GM19328 (cell line): ENCODE measurements at regions not wholly inside any gene's neighbourhood (a gene's known extent, or its start where the extent isn't known, plus 50 kb on each side); places are given as distances from the start of the nearest gene placed in this dataset.
A peak's percentile ranks its signal among the peaks of the same experiment; 100 is the strongest.

ENCODE experiments used
- ATAC-seq: cut with Tn5 transposase; IDR thresholded peaks from one replicate; pipeline ENCODE4 v1.9.1; 2021; ENCODE audit warnings: mild to moderate bottlenecking, moderate library complexity; ENCODE audit not compliant: unreplicated experiment

DNA sequence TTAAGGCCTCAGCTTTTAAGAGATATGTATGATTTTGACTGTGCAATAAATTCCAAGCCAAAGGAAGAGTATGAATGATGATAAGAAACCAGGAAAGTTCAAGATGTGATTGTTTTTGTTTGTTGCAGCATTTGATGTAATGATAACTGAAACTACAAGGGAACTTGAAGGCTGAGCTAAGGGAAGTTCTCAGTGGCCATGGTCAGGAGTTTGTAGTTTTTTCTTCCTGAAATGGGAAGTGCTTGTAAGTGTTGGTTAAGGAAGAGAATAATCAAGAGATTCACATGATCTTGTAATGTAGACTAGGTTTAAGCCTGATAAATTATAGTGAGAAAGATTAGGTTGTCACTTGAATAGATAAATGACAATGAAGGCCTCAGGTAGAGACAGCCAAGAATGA is 53.4 kb downstream of the PTCHD4 start:
- ATAC-seq = no peak

GRCh38 chr6:48048451-48049146 is 62.4 kb downstream of the PTCHD4 start:
- ATAC-seq = no peak

GRCh38 chr6:48041894-48042293 is 69.1 kb downstream of the PTCHD4 start:
- ATAC-seq = no peak

DNA sequence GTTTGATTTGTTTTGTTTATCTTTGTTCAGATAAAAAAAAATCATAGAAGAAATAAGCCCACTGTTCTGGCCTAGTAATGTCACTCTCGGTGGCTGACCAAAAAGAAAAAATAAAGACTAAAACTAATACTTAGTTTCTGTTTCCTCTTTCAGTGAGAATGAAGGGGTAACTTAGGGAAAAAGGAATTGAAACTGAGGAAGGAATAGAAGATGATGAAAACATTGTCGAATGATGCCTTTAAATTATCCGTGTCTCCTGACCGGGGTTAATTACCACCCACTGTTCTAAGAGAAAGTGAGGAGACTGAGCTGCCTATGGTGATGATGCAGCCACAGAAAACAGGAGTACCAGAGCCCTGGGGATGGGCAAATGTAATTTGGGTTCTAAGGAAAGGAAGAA is 73.1 kb downstream of the PTCHD4 start:
- ATAC-seq = peak; percentile 56

DNA sequence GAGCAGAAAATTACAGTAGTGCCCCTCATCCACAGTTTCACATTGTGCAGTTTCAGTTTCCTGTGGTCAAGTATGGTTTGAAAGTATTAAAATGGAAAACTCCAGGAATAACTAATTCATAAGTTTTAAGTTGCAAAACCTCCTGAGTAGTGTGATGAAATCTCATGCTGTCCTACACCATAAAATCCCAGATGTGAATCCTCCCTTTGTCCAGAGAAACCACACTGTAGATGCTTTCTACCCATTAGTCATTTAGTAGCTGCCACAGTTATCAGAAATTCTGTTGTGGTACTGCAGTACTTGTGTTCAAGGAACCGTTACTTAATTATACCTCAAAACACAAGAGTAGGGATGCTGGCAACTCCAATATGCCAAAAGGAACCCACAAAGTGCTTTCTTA is 74.7 kb downstream of the PTCHD4 start:
- ATAC-seq = no peak

GRCh38 chr6:48032151-48032550 is 78.8 kb downstream of the PTCHD4 start:
- no peak for ATAC-seq

DNA sequence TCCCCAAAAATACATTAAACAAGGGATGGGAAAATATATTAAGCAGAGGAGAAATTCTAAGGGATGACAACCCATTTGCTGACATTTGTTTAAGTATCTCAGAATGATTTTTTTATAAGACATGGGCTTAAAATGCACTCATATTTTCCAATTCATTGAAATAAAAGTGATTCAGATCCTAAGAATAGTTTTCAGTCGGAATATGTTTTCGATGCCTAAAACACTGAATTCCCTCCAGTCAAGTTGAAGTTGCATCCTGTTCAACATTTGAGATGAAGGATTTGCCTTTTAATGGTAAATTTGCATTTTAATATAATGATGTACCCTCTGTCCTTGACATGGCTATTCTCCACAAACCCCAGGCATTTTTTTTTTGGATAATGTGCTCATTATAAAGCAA is 79.3 kb downstream of the PTCHD4 start:
- ATAC-seq = no peak

DNA sequence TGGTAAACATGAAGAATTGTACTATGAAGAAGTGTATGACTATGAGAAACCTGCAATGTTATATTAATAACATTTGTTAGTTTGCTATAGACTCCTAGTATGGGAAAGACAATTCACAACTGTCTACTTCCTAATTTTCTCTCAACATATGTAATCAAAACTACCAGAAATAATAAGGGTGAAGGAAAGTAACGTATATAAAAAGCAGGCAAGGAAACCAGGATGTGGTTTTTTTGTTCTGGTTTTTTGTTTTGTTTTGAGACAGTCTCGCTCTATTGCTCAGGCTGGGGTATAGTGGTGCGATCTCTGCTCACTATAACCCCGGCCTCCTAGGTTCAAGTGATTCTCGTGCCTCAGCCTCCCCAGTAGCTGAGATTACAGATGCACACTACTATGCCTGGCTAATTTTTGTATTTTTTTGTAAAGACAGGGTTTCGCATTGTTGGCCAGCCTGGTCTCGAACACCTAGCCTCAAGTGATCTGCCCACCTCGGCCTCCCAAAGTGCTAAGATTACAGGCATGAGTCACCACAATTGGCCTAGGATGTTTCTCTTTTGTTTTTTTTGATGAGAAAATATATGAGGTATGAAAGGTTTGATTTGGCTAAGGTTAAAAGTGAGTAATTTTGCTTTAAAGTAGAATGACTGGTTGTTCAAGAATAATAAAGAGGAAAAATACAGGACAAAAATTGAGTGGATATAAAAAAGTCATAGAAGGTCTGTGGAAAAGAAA is 83.1 kb downstream of the PTCHD4 start:
- no peak for ATAC-seq

DNA sequence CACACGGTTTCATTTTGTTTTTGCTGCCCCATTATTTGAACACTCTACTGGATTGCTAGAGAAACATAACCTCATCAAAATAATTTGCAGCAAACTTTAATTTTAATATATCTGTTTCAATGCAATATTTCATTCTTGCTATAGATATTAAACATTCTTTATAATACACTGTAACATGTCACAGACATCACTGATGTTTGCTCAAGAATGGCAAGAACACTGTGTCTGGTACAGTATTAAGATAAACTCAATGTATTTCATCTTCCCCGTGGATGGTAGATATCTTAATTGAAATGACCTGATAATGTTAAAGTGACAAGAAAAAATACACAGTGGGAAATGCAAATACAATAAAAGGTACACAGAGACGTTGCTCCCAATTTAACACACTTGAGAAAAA is 86.0 kb downstream of the PTCHD4 start:
- no peak for ATAC-seq

GRCh38 chr6:48021904-48022303 is 89.1 kb downstream of the PTCHD4 start:
- no peak for ATAC-seq

DNA sequence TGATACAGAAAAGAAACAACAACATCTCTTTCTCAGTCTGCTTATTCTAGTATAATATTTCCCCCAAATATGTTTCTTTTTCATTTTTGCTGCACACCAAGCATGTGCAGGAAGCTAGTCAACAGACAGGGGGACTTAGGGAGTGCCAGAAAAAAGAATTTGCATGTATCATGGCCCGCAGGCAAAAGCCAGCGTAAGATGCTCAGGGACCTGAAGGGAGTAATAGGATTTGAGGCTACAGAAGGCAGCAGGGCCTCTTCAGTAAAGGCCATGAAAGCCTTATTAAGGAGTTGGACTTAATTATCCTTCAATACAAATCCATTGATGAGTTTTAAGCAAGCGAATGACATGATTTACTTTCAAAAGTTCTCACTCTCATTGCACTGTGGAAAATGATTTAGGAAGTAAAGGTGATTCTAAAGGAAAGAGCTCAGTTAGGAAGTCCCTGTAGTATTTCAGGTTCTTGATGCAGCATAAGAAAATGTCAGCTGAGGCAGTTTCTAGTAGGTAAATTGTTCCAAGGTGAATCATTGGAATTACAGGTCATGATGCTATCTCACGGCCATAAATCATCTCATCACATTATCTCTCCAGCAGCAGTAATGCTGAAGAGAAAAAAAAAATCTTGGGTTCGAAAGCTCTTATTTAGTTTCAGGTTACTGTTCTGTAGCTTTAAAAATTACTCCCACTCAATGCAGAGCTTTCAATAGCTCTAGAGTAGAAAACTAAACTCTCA is 94.8 kb downstream of the PTCHD4 start:
- ATAC-seq = no peak

DNA sequence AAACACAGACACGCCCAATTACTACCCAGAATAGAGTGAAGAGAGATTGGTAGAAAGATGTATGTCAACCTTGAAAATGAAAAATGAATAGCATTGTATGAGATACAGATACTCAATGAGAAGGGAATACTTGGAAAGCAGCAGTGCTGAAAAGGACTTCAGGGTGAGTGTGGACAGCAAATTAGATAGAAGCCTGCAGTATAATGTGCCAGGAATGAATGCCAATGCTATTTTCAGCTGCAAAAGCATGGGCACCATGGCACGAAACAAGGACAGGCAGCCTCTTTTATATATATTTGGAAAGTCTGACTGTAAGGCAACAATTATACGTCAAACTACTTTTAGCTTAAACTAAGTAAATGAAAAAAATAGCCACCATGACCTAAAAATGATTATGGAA is 118.2 kb downstream of the PTCHD4 start:
- no peak for ATAC-seq

DNA sequence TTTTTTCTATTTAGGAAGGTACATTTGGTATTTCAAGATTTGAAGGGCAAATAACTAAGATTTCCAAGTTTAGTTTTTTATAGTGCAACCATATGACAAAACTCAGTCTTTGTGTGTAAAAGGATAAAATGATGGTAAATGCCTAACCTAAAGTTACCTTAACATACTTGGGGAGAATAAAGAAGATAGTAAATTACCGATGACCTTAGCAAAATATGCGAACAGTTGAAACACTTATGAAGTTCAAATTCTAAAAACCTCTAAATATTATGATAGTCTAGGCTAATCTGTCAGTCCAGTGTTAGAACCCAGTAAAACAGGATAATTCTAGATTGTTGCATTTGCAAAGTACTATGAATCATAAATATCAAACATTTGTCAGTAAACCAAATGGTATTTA is 127.5 kb downstream of the PTCHD4 start:
- ATAC-seq = no peak

GRCh38 chr6:47977314-47977713 is 133.7 kb downstream of the PTCHD4 start:
- no peak for ATAC-seq

GRCh38 chr6:47974106-47974505 is 136.9 kb downstream of the PTCHD4 start:
- no peak for ATAC-seq

DNA sequence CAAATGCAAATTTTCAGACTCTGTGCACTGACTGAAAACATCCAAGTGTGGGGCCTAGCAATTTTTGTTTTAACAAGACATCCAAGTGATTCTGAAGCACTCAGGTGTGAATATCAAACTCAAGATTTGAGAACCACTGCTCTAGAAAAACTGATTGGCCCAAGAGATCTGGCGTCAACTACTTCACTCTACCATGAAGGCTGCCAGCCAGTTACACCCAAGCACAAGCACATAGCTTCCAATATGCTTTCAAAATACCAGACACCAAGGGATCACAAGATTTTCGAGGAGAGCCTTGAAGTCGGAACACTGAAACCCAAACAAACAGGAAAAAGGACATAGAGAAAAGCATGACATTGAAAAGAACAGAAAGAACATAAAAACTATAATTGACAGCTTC is 140.2 kb downstream of the PTCHD4 start:
- no peak for ATAC-seq

DNA sequence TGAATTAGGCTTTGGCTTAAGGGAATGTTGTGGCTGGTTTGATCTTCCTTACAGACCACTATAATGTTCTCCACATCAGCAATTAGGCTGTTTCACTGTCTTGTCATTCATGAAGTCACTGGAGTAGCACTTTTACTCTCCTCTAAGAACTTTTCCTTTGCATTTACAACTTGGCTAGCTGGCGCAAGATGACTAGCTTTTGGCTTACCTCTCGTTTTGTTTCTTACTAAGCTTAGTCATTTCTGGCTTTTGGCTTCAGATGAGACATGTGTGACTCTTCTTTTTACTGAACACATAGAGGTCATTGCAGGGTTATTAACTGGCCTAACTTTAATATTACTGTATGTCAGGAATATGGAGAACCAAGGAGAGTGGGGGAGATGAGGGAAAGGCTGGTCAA is 143.2 kb downstream of the PTCHD4 start:
- ATAC-seq = no peak

- no peak for ATAC-seq
These were observed 146.0 kb downstream of the PTCHD4 start for GRCh38 chr6:47964969-47965368.

GRCh38 chr6:47952640-47953039 is 158.4 kb downstream of the PTCHD4 start:
- ATAC-seq = no peak

DNA sequence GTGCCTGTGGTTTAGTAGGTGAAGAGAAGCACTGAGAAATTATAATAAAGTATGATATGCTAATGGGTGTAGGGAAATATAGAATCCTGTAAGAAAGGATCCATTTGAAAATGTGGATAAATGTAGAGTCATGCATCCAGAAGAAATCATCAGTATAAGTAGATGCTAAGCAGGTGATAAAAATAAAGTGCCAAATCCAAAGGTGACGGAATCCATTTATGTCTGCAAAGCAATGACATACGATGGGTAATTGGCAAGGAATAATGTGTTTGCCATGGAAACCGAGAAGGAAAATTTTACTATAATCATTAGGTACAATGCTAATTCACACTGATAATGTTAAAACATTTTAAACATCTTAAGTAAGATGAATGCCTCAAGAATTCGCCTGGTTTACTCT is 163.0 kb downstream of the OPN5 start:
- no peak for ATAC-seq

DNA sequence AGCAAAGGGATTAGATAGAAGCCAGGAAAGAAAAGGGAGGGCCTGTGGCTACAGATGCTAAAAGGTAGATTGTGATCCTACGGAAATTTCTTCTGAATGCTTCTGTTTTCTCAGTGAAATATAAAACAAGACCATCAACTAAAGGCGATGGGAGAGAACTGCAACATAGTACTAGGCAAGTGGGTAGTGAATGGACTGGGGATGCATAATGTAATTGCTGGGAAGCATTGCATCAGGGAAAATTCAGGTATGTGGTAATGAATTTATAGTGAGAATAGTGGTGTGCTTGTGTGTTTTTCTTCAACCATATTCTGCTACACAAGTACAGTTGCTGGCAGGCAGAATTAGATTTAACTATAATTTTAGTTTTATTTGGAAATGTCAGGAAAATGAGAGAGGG is 156.6 kb downstream of the OPN5 start:
- ATAC-seq = no peak

GRCh38 chr6:47936820-47937219 is 155.0 kb downstream of the OPN5 start:
- ATAC-seq = no peak
